IMR-90 (cell line): ENCODE measurements at regions not wholly inside any gene's neighbourhood (a gene's known extent, or its start where the extent isn't known, plus 50 kb on each side); places are given as distances from the start of the nearest gene placed in this dataset.

Source experiments
- BHLHE40 ChIP-seq: fragments of 150-350 bp; IDR thresholded peaks from 2 replicates; pipeline ENCODE4 v1.6.1; 2016; ENCODE audit warnings: mild to moderate bottlenecking, low read depth, low read length
- CEBPB ChIP-seq: IDR thresholded peaks from 2 replicates; pipeline ENCODE4 v1.6.1; 2012; ENCODE audit warnings: low read depth, low read length, improper control_type of control experiment
- CHD1 ChIP-seq: IDR thresholded peaks from 2 replicates; pipeline ENCODE4 v1.6.1; 2012; ENCODE audit warnings: low read depth, low read length, improper control_type of control experiment
- ELK1 ChIP-seq: fragments of 150-350 bp; IDR thresholded peaks from 2 replicates; pipeline ENCODE4 v1.6.1; 2016; ENCODE audit warnings: low read depth, mild to moderate bottlenecking, low read length, moderate library complexity, borderline replicate concordance
- FOS ChIP-seq: fragments of 150-350 bp; IDR thresholded peaks from 2 replicates; pipeline ENCODE4 v1.6.1; 2016; ENCODE audit warnings: low read depth, low read length
- MAZ ChIP-seq: IDR thresholded peaks from 2 replicates; pipeline ENCODE4 v1.6.1; 2012; ENCODE audit warnings: low read depth, mild to moderate bottlenecking, low read length, improper control_type of control experiment, moderate library complexity, borderline replicate concordance
- MXI1 ChIP-seq: IDR thresholded peaks from 2 replicates; pipeline ENCODE4 v1.6.1; 2012; ENCODE audit warnings: low read depth, mild to moderate bottlenecking, low read length, moderate library complexity, borderline replicate concordance
- NFE2L2 ChIP-seq: fragments of 150-350 bp; IDR thresholded peaks from 2 replicates; pipeline ENCODE4 v1.6.1; 2016; ENCODE audit warnings: low read depth, mild to moderate bottlenecking, low read length
- POLR2A ChIP-seq: IDR thresholded peaks from 2 replicates; pipeline ENCODE4 v1.6.1; 2012; ENCODE audit warnings: mild to moderate bottlenecking, low read depth, low read length
- RFX5 ChIP-seq: IDR thresholded peaks from 2 replicates; pipeline ENCODE4 v1.8.0; 2012; ENCODE audit warnings: low read depth, mild to moderate bottlenecking, low read length, moderate library complexity
- SMC3 ChIP-seq: fragments of 150-350 bp; IDR thresholded peaks from 2 replicates; pipeline ENCODE4 v1.6.1; 2016; ENCODE audit warnings: low read depth, mild to moderate bottlenecking, antibody characterized with exemption, low read length, moderate library complexity
- USF2 ChIP-seq: fragments of 150-350 bp; IDR thresholded peaks from 2 replicates; pipeline ENCODE4 v1.6.1; 2017; ENCODE audit warnings: mild to moderate bottlenecking, antibody characterized with exemption, low read length, low read depth
- TF ChIP-seq, protein P1 (sequence below): conservative IDR thresholded peaks from 2 replicates; pipeline ENCODE4 v1.5.1; 2012; ENCODE audit warnings: mild to moderate bottlenecking, low read depth, low read length, improper control_type of control experiment

DNA sequence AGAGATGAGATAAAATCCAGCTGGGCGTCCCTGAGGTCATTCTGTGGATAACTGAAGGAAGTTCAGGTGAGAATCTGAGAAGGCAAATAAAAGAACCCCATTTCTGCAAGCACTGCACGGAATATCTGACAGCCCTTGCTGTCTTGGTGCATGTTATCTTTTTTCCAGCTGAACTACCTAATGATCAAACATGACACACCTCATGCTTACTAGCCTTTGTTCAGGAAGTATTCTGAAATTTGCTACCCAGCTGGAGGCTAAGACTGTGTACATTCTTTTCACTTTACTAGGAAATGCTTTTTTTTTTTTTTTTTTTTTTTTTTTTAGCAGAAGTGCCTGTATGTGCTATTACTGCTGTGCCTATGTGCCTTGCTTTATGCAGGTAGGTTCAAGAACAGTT is 718.1 kb downstream of the SMARCA1 start:
- TF ChIP-seq, protein P1, sequence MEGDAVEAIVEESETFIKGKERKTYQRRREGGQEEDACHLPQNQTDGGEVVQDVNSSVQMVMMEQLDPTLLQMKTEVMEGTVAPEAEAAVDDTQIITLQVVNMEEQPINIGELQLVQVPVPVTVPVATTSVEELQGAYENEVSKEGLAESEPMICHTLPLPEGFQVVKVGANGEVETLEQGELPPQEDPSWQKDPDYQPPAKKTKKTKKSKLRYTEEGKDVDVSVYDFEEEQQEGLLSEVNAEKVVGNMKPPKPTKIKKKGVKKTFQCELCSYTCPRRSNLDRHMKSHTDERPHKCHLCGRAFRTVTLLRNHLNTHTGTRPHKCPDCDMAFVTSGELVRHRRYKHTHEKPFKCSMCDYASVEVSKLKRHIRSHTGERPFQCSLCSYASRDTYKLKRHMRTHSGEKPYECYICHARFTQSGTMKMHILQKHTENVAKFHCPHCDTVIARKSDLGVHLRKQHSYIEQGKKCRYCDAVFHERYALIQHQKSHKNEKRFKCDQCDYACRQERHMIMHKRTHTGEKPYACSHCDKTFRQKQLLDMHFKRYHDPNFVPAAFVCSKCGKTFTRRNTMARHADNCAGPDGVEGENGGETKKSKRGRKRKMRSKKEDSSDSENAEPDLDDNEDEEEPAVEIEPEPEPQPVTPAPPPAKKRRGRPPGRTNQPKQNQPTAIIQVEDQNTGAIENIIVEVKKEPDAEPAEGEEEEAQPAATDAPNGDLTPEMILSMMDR = no peak
- TF ChIP-seq CEBPB (no peak), NFE2L2 (no peak), POLR2A (no peak), RFX5 (no peak), MAZ (no peak), USF2 (no peak), BHLHE40 (no peak), FOS (no peak), CHD1 (no peak), SMC3 (no peak), ELK1 (no peak), MXI1 (no peak)
